ENCODE measurements at regions not wholly inside any gene's neighbourhood (a gene's known extent, or its start where the extent isn't known, plus 50 kb on each side); places are given as distances from the start of the nearest gene placed in this dataset.

- DNase-seq = no peak
These were observed 137.6 kb downstream of the GOLIM4 start for GRCh38 chr3:167958141-167958540.

GRCh38 chr3:167952969-167953368 lies 142.8 kb downstream of the GOLIM4 start:
- DNase-seq = no peak

GRCh38 chr3:167950212-167950611 lies 145.5 kb downstream of the GOLIM4 start:
- DNase-seq = no peak

GRCh38 chr3:167941234-167941995 lies 154.3 kb downstream of the GOLIM4 start:
- DNase-seq = peak; percentile 20

GRCh38 chr3:167940241-167940640 lies 155.5 kb downstream of the GOLIM4 start:
- no peak for DNase-seq

- DNase-seq = no peak
These were observed 157.2 kb downstream of the GOLIM4 start for GRCh38 chr3:167938516-167938915.

- no peak for DNase-seq
These were observed 159.7 kb downstream of the GOLIM4 start for GRCh38 chr3:167936019-167936418.

- DNase-seq = no peak
These were observed 165.3 kb downstream of the GOLIM4 start for GRCh38 chr3:167930453-167930852.

GRCh38 chr3:167929968-167930367 lies 165.8 kb downstream of the GOLIM4 start:
- peak; percentile 56 for DNase-seq

- no peak for DNase-seq
These were observed 167.3 kb downstream of the GOLIM4 start for GRCh38 chr3:167928381-167928780.

- DNase-seq = no peak
These were observed 175.0 kb downstream of the GOLIM4 start for GRCh38 chr3:167920747-167921146.

GRCh38 chr3:167919590-167919989 lies 176.1 kb downstream of the GOLIM4 start:
- DNase-seq = no peak

GRCh38 chr3:167918686-167919085 lies 177.0 kb downstream of the GOLIM4 start:
- no peak for DNase-seq

GRCh38 chr3:167918008-167918596 lies 177.6 kb downstream of the GOLIM4 start:
- DNase-seq = no peak

GRCh38 chr3:167913219-167913835 lies 177.8 kb downstream of the SERPINI1 start:
- no peak for DNase-seq

- no peak for DNase-seq
These were observed 174.4 kb downstream of the SERPINI1 start for GRCh38 chr3:167909952-167910351.

- DNase-seq = no peak
These were observed 174.0 kb downstream of the SERPINI1 start for GRCh38 chr3:167909504-167909896.

GRCh38 chr3:167908746-167909503 lies 173.4 kb downstream of the SERPINI1 start:
- no peak for DNase-seq

- no peak for DNase-seq
These were observed 172.7 kb downstream of the SERPINI1 start for GRCh38 chr3:167908221-167908620.

- no peak for DNase-seq
These were observed 165.6 kb downstream of the SERPINI1 start for GRCh38 chr3:167901138-167901537.

- DNase-seq = no peak
These were observed 163.6 kb downstream of the SERPINI1 start for GRCh38 chr3:167899093-167899492.

- no peak for DNase-seq
These were observed 162.6 kb downstream of the SERPINI1 start for GRCh38 chr3:167898091-167898490.

GRCh38 chr3:167895684-167896083 lies 160.2 kb downstream of the SERPINI1 start:
- no peak for DNase-seq

- no peak for DNase-seq
These were observed 159.7 kb downstream of the SERPINI1 start for GRCh38 chr3:167895178-167895577.

All from NCI-H146 (cell line).